ENCODE measurements at regions not wholly inside any gene's neighbourhood (a gene's known extent, or its start where the extent isn't known, plus 50 kb on each side); places are given as distances from the start of the nearest gene placed in this dataset.

DNA sequence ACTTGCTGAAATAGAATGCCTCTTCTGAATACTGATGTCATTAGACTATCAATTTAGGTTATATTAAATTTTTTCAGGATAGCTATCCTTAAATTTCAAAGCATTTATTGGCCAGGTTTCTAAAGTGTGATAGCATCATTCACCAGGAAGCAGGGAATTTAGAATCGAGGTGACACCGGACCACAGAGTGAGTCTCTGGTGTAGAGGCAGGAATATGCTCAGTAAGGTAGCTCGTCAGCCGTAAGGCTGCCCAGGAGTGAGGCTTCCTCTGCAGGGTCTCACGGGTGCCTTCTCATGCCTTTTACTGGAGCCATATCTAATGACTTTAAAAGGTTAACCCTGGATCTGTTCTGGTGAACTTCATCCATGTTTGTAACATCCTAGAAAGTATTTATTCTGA, 170.8 kb upstream of the KLF14 start:
- H3K4me3 ChIP-seq (ENCODE audit: control insufficient read depth in 1 of 7, extremely low read depth in 1 of 7, insufficient read depth in 4 of 7, low read depth in 2 of 7, low read length in 6 of 7), result no peak overlapping the region
- ChIA-PET POLR2A (interaction anchor here (0.7 kb wide), 1 partner anchor 69 kb away, joined by 3 read pairs; no protein-coding TSS in a partner anchor), CTCF (interaction anchor here (0.6 to 3.8 kb wide), 15 partner anchors 9 to 137 kb away, joined by 3 to 20 read pairs (median 4); no protein-coding TSS in a partner anchor)
- H3K27me3 ChIP-seq (replicated peaks in 2 of 5; ENCODE audit: control insufficient read depth in 4 of 5, insufficient read depth in 5 of 5, low read length in 4 of 5), result no peaks in the 10 kb centered on the region
- H3K36me3 ChIP-seq (ENCODE audit: control insufficient read depth in 4 of 4, insufficient read depth in 4 of 4, low read length in 3 of 4), result peaks cover 0 to 49% (median 4%) of the 10 kb centered on the region in 4 experiments
- H3K9me3 ChIP-seq (ENCODE audit: control extremely low read depth in 1 of 5, control insufficient read depth in 4 of 5, insufficient read depth in 2 of 5, low read depth in 1 of 5, low read length in 4 of 5), result no peaks in the 10 kb centered on the region
- peaks cover 0 to 22% (median 5%) of the 10 kb centered on the region in 4 experiments for H3K4me1 ChIP-seq (ENCODE audit: control extremely low read depth in 1 of 4, control insufficient read depth in 4 of 4, insufficient read depth in 4 of 4, low read length in 3 of 4)
- DNase-seq, result no peak
- 75% methylated on average over 2 of the region's 5 CpGs for WGBS (ENCODE audit: insufficient coverage)
- H3K27ac ChIP-seq (ENCODE audit: insufficient read depth in 1 of 2, low read depth in 1 of 2, low read length in 2 of 2, poor library complexity in 1 of 2, severe bottlenecking in 2 of 2), result no peak overlapping the region

DNA sequence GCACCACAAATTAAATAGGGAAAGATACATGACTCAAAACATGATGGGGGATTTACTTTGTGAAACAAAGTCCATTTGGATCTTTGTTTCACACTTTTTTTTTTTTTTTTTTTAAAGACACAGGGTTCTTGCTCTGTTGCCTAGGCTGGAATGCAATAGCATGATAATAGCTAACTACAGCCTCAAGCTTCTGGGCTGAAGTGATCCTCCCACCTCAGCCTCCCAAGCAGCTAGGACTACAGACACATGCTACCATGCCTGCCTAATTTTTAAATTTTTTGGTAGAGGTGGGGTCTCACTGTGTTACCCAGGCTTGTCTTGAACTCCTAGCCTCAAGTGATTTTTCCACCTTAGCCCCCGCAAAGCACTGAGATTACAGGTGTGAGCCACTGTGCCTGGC, 172.6 kb upstream of the KLF14 start:
- H3K4me1 ChIP-seq (ENCODE audit: control extremely low read depth in 1 of 4, control insufficient read depth in 4 of 4, insufficient read depth in 4 of 4, low read length in 3 of 4), result peaks cover 4 to 32% (median 16%) of the 10 kb centered on the region in 4 experiments
- no peaks in the 10 kb centered on the region for H3K27me3 ChIP-seq (replicated peaks in 2 of 5; ENCODE audit: control insufficient read depth in 4 of 5, insufficient read depth in 5 of 5, low read length in 4 of 5)
- DNase-seq, result no peak
- ChIA-PET CTCF (interaction anchor here (1.4 to 9.1 kb wide), 2 partner anchors 11 to 101 kb away, joined by 3 to 88 read pairs; no protein-coding TSS in a partner anchor), POLR2A (no interaction called here)
- H3K27ac ChIP-seq (ENCODE audit: insufficient read depth in 1 of 2, low read depth in 1 of 2, low read length in 2 of 2, poor library complexity in 1 of 2, severe bottlenecking in 2 of 2), result no peak overlapping the region
- H3K36me3 ChIP-seq (ENCODE audit: control insufficient read depth in 4 of 4, insufficient read depth in 4 of 4, low read length in 3 of 4), result peaks cover 0 to 49% (median 3%) of the 10 kb centered on the region in 4 experiments
- H3K9me3 ChIP-seq (ENCODE audit: control extremely low read depth in 1 of 5, control insufficient read depth in 4 of 5, insufficient read depth in 2 of 5, low read depth in 1 of 5, low read length in 4 of 5), result no peaks in the 10 kb centered on the region
- no peak overlapping the region for H3K4me3 ChIP-seq (ENCODE audit: control insufficient read depth in 1 of 7, extremely low read depth in 1 of 7, insufficient read depth in 4 of 7, low read depth in 2 of 7, low read length in 6 of 7)
- 83% methylated on average over 1 of the region's 1 CpG for WGBS (ENCODE audit: insufficient coverage)

DNA sequence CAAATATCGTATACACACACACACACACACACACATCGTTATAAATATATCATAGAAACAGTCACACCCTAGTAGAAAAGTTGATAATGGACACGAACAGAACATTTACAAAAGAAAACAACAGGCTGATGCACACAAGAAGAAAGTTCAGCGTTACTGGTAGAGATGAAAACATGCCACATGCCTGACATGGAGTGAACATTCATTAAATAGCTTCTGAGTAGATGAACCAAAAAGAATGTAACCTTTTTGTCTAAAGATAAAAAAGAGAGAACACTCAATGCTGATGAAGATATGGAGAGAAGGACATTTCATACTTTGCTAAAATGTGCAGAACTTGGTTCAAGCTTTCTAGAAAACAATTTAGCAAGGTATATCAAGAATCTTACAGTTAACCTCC, 173.4 kb upstream of the KLF14 start:
- CTCF ChIA-PET, result interaction anchor here (2.1 to 9.1 kb wide), 2 partner anchors 11 to 133 kb away, joined by 5 to 88 read pairs; no protein-coding TSS in a partner anchor
- H3K27ac ChIP-seq (ENCODE audit: insufficient read depth in 1 of 2, low read depth in 1 of 2, low read length in 2 of 2, poor library complexity in 1 of 2, severe bottlenecking in 2 of 2), result no peak overlapping the region
- no peak overlapping the region for H3K4me3 ChIP-seq (ENCODE audit: control insufficient read depth in 1 of 7, extremely low read depth in 1 of 7, insufficient read depth in 4 of 7, low read depth in 2 of 7, low read length in 6 of 7)
- no peak for DNase-seq
- H3K27me3 ChIP-seq (replicated peaks in 2 of 5; ENCODE audit: control insufficient read depth in 4 of 5, insufficient read depth in 5 of 5, low read length in 4 of 5), result no peaks in the 10 kb centered on the region
- H3K36me3 ChIP-seq (ENCODE audit: control insufficient read depth in 4 of 4, insufficient read depth in 4 of 4, low read length in 3 of 4), result peaks cover 0 to 42% (median 3%) of the 10 kb centered on the region in 4 experiments
- POLR2A ChIA-PET, result no interaction called here
- H3K9me3 ChIP-seq (ENCODE audit: control extremely low read depth in 1 of 5, control insufficient read depth in 4 of 5, insufficient read depth in 2 of 5, low read depth in 1 of 5, low read length in 4 of 5), result no peaks in the 10 kb centered on the region
- H3K4me1 ChIP-seq (ENCODE audit: control extremely low read depth in 1 of 4, control insufficient read depth in 4 of 4, insufficient read depth in 4 of 4, low read length in 3 of 4), result peaks cover 12 to 41% (median 24%) of the 10 kb centered on the region in 4 experiments
- WGBS (ENCODE audit: insufficient coverage), result 100% methylated on average over 3 of the region's 4 CpGs

DNA sequence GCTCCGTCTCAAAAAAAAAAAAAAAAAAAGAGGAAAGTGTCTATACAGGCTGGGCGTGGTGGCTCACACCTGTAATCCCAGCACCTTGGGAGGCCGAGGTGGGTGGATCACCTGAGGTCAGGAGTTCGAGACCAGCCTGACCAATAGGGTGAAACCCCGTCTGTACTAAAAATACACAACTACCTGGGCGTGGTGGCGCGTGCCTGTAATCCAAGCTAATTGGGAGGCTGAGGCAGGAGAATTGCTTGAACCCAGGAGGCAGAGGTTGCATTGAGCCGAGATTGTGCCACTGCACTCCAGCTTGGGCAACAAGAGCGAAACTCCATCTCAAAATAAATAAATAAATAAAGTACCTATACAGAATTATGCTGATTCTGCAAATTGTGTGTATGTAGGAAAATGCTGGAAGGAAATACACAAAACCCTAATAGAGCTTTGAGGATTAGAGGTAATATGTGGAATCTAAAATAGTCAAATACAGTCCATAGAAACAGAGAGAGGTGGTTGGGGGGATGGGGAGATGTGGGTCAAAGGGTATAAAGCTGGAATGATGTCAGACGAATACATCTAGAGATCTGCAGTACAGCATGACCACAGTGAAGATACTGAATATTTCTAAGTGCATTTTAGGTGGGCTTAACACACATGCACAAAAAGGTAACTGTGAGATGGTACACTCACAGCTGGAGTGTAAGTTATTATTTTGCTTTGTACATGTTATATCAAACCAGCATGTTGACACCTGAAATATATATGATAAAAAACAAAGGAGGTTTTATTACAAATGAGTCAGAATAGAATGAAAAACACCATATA, 174.5 kb upstream of the KLF14 start:
- Histone ChIP-seq H3K27ac (ENCODE audit: insufficient read depth in 1 of 2, low read depth in 1 of 2, low read length in 2 of 2, poor library complexity in 1 of 2, severe bottlenecking in 2 of 2) (no peak overlapping the region), H3K36me3 (ENCODE audit: control insufficient read depth in 4 of 4, insufficient read depth in 4 of 4, low read length in 3 of 4) (peaks cover 0 to 36% (median 2%) of the 10 kb centered on the region in 4 experiments), H3K9me3 (ENCODE audit: control extremely low read depth in 1 of 5, control insufficient read depth in 4 of 5, insufficient read depth in 2 of 5, low read depth in 1 of 5, low read length in 4 of 5) (no peaks in the 10 kb centered on the region), H3K4me3 (ENCODE audit: control insufficient read depth in 1 of 7, extremely low read depth in 1 of 7, insufficient read depth in 4 of 7, low read depth in 2 of 7, low read length in 6 of 7) (no peak overlapping the region), H3K4me1 (ENCODE audit: control extremely low read depth in 1 of 4, control insufficient read depth in 4 of 4, insufficient read depth in 4 of 4, low read length in 3 of 4) (peaks cover 13 to 50% (median 31%) of the 10 kb centered on the region in 4 experiments), H3K27me3 (replicated peaks in 2 of 5; ENCODE audit: control insufficient read depth in 4 of 5, insufficient read depth in 5 of 5, low read length in 4 of 5) (no peaks in the 10 kb centered on the region)
- WGBS (ENCODE audit: insufficient coverage), result 94% methylated on average over 7 of the region's 11 CpGs
- CTCF ChIA-PET, result interaction anchor here (0.6 to 9.1 kb wide), 6 partner anchors 9 to 162 kb away, joined by 3 to 88 read pairs (median 4); no protein-coding TSS in a partner anchor
- DNase-seq, result no peak
- POLR2A ChIA-PET, result no interaction called here

DNA sequence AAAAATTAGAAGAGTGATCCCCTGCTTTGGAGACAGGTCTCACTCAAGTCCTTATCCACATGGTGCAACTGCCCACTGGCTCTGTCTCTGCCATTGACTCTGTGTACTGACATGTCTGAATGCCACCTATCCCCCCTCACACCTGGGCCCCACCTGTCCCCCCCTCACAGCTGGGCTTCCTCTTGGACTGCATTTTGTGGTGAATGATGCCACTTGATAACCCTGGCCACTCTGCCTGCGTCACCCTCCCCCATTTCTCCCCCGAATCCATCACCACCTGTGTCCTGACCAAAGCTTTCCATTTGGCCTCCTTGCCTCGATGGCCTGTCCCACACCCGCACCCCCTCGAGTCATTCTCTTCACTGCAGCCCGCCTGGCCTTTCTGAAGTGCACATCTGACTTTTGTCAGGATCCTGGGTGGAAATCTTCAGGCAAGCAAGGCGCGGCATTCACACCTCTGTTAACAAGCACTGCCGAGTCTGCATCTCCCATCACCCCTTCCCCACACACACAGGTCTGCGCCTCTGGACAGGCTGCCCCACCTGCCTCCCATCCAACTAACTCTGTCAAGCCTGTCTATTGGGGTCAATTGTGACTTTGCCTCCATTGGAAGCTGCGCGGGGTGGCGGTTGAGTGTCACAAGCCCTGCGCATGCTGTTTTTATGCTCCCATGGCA, 175.3 kb upstream of the KLF14 start:
- CTCF ChIA-PET, result interaction anchor here (0.6 to 9.1 kb wide), 6 partner anchors 9 to 161 kb away, joined by 3 to 88 read pairs (median 4); no protein-coding TSS in a partner anchor
- no peak overlapping the region for H3K27ac ChIP-seq (ENCODE audit: insufficient read depth in 1 of 2, low read depth in 1 of 2, low read length in 2 of 2, poor library complexity in 1 of 2, severe bottlenecking in 2 of 2)

DNA sequence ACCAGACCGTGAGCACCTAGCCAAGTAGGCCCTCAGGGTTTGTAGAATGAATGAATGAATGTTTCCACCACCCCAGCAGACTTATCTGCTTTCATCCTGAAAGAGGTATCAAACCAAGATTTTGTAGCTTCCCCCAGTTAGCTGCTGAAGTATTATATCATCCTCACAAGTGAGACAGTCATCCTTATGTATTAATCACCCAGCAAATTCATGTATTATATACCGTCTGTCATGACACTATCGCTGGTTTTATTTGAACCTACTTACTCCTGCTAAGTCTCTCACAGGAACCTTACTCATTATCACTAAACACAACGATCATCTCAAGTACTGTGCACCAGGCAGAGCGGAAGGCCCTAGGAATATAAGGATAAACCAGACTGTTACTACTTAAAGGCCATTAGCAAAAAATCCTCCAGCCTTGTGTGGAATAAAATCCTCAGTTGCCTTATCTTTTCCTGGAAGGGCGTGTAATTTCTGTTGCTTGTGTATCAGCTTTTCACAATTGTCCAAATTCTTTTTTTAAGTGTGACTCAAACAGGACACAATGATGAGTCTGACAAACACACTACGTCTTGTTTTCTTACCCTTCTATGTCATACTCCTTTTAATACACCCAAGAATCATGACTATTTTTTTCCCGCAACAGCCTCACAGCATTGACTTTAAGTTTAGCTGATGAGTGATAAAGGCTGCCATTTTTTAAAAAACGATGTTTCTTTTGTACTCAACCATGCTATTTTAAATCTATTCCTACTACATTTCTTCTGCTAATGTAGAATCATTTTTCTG, 176.1 kb upstream of the KLF14 start:
- Histone ChIP-seq H3K27me3 (replicated peaks in 2 of 5; ENCODE audit: control insufficient read depth in 4 of 5, insufficient read depth in 5 of 5, low read length in 4 of 5) (no peaks in the 10 kb centered on the region), H3K36me3 (ENCODE audit: control insufficient read depth in 4 of 4, insufficient read depth in 4 of 4, low read length in 3 of 4) (peaks cover 0 to 26% (median 2%) of the 10 kb centered on the region in 4 experiments), H3K4me3 (ENCODE audit: control insufficient read depth in 1 of 7, extremely low read depth in 1 of 7, insufficient read depth in 4 of 7, low read depth in 2 of 7, low read length in 6 of 7) (no peak overlapping the region), H3K4me1 (ENCODE audit: control extremely low read depth in 1 of 4, control insufficient read depth in 4 of 4, insufficient read depth in 4 of 4, low read length in 3 of 4) (peaks cover 27 to 60% (median 43%) of the 10 kb centered on the region in 4 experiments), H3K27ac (ENCODE audit: insufficient read depth in 1 of 2, low read depth in 1 of 2, low read length in 2 of 2, poor library complexity in 1 of 2, severe bottlenecking in 2 of 2) (no peak overlapping the region), H3K9me3 (ENCODE audit: control extremely low read depth in 1 of 5, control insufficient read depth in 4 of 5, insufficient read depth in 2 of 5, low read depth in 1 of 5, low read length in 4 of 5) (no peaks in the 10 kb centered on the region)
- ChIA-PET CTCF (interaction anchor here (1.1 to 9.1 kb wide), 4 partner anchors 11 to 73 kb away, joined by 3 to 88 read pairs (median 10); no protein-coding TSS in a partner anchor), POLR2A (interaction anchor here (0.6 kb wide), 1 partner anchor 24 kb away, joined by 3 read pairs; no protein-coding TSS in a partner anchor)
- DNase-seq, result no peak
- WGBS (ENCODE audit: insufficient coverage), result 98% methylated on average over 6 of the region's 9 CpGs

More for the DNA sequence above, 175.3 kb upstream of the KLF14 start:
- WGBS (ENCODE audit: insufficient coverage), result 89% methylated on average over 13 of the region's 14 CpGs
- Histone ChIP-seq H3K4me3 (ENCODE audit: control insufficient read depth in 1 of 7, extremely low read depth in 1 of 7, insufficient read depth in 4 of 7, low read depth in 2 of 7, low read length in 6 of 7) (no peak overlapping the region), H3K9me3 (ENCODE audit: control extremely low read depth in 1 of 5, control insufficient read depth in 4 of 5, insufficient read depth in 2 of 5, low read depth in 1 of 5, low read length in 4 of 5) (no peaks in the 10 kb centered on the region), H3K36me3 (ENCODE audit: control insufficient read depth in 4 of 4, insufficient read depth in 4 of 4, low read length in 3 of 4) (peaks cover 0 to 33% (median 2%) of the 10 kb centered on the region in 4 experiments), H3K4me1 (ENCODE audit: control extremely low read depth in 1 of 4, control insufficient read depth in 4 of 4, insufficient read depth in 4 of 4, low read length in 3 of 4) (peaks cover 21 to 55% (median 38%) of the 10 kb centered on the region in 4 experiments), H3K27me3 (replicated peaks in 2 of 5; ENCODE audit: control insufficient read depth in 4 of 5, insufficient read depth in 5 of 5, low read length in 4 of 5) (no peaks in the 10 kb centered on the region)
- POLR2A ChIA-PET, result no interaction called here
- no peak for DNase-seq
